ENCODE measurements at regions not wholly inside any gene's neighbourhood (a gene's known extent, or its start where the extent isn't known, plus 50 kb on each side); places are given as distances from the start of the nearest gene placed in this dataset.
"Not testable (repeated sequence)": the region's sequence is repeated elsewhere in the genome, so short reads cannot be mapped to it uniquely, and the experiment has no call there.

DNA sequence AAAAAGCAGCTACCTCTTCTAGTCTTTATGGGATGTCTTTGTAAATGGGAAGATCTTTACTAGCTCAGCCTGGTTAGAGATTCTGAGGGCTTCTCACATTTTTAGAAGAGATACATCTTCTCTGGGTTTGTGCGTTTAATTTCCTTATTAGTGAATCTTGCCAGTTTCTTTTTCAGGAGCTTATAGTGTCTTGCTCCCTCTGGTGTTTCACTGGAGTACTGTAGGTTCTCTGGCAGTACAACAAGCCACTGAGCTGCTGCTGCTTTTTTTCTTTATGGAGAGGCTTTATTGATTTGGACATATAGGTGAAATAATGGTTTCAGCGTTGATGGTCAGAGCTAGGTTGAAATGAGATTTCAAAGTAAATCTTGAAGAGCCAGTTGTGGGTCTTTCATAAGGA lies 82.9 kb downstream of the LAS1L start:
- no peak overlapping the region for H3K4me3 ChIP-seq (ENCODE audit: low read depth, low read length)
- TF ChIP-seq, protein P1, sequence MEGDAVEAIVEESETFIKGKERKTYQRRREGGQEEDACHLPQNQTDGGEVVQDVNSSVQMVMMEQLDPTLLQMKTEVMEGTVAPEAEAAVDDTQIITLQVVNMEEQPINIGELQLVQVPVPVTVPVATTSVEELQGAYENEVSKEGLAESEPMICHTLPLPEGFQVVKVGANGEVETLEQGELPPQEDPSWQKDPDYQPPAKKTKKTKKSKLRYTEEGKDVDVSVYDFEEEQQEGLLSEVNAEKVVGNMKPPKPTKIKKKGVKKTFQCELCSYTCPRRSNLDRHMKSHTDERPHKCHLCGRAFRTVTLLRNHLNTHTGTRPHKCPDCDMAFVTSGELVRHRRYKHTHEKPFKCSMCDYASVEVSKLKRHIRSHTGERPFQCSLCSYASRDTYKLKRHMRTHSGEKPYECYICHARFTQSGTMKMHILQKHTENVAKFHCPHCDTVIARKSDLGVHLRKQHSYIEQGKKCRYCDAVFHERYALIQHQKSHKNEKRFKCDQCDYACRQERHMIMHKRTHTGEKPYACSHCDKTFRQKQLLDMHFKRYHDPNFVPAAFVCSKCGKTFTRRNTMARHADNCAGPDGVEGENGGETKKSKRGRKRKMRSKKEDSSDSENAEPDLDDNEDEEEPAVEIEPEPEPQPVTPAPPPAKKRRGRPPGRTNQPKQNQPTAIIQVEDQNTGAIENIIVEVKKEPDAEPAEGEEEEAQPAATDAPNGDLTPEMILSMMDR (IDR thresholded peaks at IDR 0.05; ENCODE audit: low read depth, low read length), result peak; percentile 37; the same call in 1 of the 2 replicates

DNA sequence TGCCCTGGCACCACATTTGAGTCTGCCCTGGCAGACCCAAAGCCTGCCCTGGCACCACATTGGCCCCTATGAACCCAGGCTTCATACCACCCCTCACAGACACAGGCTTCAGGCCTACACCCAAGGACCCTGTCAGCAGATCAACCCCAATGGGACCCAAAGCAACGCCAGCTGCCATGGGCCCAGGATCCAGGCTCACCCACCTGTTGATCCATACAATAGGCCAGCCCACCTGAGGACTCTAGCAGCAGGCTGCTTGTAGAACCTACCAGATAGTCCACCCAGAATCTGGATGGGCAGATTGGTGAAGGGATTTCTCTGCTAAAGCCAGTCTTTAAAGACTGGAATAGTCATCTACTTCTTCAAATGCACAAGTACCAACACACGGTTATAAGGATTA lies 114.4 kb downstream of the LAS1L start:
- no peak overlapping the region for H3K4me3 ChIP-seq (ENCODE audit: low read depth, low read length)
- TF ChIP-seq, protein P1 (IDR thresholded peaks at IDR 0.05; ENCODE audit: low read depth, low read length), result no peak

DNA sequence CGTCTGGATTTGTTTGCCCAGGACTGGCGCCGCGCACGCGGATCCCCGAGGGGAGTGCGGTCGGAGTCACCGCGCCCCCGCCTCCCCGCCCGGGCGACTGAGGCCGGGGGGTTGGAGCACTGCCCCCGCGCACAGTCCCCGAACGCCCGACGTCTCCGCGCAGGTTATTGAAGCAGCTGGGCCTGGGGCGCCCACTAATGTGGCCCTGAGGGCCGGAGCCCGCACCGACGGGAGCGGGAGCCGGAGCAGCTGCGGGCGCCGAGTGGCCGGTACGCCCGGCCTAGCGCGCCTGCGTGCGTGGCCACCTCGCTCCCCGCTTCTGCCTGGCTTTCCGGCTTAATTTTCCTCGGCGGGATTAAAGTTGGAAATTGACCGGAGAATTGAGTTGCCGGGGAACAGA lies 126.9 kb downstream of the LAS1L start:
- not testable (repeated sequence) for H3K4me3 ChIP-seq (ENCODE audit: low read depth, low read length)

DNA sequence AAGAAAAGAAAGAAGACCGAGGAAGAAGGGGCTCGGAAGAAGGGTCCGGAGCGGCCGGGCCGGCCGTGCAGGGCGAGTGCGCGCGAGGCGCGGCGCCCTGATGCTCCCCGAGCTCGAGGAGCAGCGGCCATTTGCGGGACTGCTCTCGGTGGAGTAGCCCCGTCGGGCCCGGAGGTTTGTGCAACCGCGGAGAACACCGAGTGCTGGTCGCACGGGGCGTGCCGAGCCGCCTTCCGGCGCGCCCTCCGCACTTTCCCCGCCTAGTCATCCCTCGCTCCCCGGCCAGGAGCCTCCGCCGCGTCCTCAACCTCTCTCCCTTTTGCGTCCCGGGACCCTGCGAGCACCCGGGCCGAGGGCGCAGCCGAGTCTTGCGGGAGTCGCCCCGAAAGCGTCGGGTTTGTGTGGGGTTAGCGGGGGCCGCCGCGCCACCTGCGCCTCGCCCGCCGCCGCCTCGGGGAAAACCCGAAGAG lies 127.4 kb downstream of the LAS1L start:
- H3K4me3 ChIP-seq (ENCODE audit: low read depth, low read length), result no peak overlapping the region

DNA sequence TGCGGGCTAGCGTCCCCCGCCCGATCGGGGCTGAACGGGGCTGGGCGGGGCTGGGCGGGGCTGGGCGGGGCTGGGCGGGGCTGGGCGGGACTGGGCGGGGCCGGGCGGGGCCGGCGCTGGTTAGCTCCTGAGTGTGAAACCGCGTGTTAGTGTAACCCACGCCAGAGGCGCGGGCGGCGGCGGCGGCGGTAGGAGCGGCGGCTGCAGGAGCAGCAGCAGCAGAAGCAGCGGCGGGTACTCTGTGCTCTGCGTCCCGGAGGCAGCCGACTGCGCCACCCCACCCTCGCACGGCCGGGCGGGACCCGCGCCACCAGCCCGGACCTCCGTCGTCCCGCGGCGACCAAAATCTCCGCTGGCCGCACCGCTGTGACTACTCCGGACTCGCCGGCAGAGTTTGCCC lies 128.1 kb downstream of the LAS1L start:
- H3K4me3 ChIP-seq (ENCODE audit: low read depth, low read length), result no peak overlapping the region
- TF ChIP-seq, protein P1 (IDR thresholded peaks at IDR 0.05; ENCODE audit: low read depth, low read length), result no peak

More for the DNA sequence above, 127.4 kb downstream of the LAS1L start:
- TF ChIP-seq, protein P1 (IDR thresholded peaks at IDR 0.05; ENCODE audit: low read depth, low read length), result no peak

DNA sequence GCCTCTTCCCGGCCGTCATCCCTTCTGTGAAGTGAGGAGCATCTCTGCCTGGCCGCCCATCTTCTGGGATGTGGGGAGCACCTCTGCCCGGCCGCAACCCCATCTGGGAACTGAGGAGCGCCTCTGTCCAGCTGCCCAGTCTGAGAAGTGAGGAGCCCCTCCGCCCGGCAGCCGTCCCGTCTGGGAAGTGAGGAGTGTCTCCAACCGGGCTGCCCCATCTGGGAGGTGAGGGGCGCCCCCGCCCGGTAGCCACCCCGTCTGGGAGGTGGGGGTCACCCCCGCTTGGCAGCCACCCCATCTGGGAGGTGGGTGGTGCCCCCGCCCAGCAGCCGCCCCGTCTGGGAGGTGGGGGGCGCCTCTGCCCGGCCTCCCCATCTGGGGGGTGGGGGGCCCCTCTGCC lies 142.3 kb downstream of the LAS1L start:
- TF ChIP-seq, protein P1 (IDR thresholded peaks at IDR 0.05; ENCODE audit: low read depth, low read length), result no peak
- no peak overlapping the region for H3K4me3 ChIP-seq (ENCODE audit: low read depth, low read length)

DNA sequence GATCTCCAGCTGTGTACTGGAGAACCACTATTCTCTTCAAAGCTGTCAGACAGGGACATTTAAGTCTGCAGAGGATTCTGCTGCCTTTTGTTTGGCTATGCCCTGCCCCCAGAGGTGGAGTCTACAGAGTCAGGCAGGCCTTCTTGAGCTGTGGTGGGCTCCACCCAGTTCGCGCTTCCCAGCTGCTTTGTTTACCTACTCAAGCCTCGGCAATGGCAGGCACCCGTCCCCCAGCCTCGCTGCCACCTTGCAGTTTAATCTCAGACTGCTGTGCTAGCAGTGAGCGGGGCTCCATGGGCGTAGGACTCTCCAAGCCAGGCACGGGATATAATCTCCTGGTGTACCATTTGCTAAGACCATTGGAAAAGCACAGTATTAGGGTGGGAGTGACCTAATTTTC lies 145.5 kb downstream of the LAS1L start:
- not testable (repeated sequence) for H3K4me3 ChIP-seq (ENCODE audit: low read depth, low read length)
